ENCODE measurements at regions not wholly inside any gene's neighbourhood (a gene's known extent, or its start where the extent isn't known, plus 50 kb on each side); places are given as distances from the start of the nearest gene placed in this dataset.

DNA sequence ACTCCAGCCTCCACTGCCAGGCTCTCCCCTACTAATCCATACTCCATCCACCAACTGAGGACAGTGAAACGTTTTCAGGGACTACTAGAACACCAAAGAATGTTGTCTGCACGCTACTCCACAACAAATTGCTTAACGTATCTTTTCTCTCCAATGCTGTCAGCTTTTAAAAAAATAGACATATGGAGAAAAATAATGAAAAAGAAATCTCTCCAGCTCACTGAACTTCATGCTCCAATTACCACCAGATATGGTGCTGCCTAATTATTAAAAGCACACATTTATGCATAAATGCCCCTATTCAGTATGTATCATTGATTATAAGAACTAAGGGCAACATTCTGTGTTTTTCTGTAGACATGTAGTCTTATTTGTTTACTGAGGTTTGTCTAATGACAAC lies 672.2 kb upstream of the ANO3 start:
- TF ChIP-seq, protein P1, sequence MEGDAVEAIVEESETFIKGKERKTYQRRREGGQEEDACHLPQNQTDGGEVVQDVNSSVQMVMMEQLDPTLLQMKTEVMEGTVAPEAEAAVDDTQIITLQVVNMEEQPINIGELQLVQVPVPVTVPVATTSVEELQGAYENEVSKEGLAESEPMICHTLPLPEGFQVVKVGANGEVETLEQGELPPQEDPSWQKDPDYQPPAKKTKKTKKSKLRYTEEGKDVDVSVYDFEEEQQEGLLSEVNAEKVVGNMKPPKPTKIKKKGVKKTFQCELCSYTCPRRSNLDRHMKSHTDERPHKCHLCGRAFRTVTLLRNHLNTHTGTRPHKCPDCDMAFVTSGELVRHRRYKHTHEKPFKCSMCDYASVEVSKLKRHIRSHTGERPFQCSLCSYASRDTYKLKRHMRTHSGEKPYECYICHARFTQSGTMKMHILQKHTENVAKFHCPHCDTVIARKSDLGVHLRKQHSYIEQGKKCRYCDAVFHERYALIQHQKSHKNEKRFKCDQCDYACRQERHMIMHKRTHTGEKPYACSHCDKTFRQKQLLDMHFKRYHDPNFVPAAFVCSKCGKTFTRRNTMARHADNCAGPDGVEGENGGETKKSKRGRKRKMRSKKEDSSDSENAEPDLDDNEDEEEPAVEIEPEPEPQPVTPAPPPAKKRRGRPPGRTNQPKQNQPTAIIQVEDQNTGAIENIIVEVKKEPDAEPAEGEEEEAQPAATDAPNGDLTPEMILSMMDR (conservative IDR thresholded peaks at IDR 0.05; ENCODE audit: low read depth, low read length): no peak
- H3K4me3 ChIP-seq (ENCODE audit: low read depth, low read length): no peak overlapping the region
- DNase-seq (ENCODE audit: low read depth): no peak

DNA sequence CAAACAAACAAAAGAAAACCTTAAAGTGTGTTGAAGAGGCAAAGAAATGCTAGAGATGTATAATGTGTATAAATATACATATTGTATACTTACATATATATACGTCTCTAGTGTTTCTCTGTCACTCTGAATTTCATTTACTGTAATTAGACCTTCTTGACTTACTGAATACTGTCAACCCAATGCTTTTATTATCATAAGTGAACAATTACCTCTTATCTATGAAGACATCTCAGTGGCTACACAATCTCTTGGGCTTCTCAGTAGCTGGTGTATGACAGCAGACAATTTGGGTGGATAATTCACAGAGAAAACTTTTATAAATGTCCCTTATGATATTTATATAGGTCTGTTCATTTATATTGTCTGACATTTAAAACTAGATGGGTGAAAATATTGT lies 664.1 kb upstream of the ANO3 start:
- no peak overlapping the region for H3K4me3 ChIP-seq (ENCODE audit: low read depth, low read length)
- DNase-seq (ENCODE audit: low read depth): no peak
- TF ChIP-seq, protein P1 (conservative IDR thresholded peaks at IDR 0.05; ENCODE audit: low read depth, low read length): no peak

DNA sequence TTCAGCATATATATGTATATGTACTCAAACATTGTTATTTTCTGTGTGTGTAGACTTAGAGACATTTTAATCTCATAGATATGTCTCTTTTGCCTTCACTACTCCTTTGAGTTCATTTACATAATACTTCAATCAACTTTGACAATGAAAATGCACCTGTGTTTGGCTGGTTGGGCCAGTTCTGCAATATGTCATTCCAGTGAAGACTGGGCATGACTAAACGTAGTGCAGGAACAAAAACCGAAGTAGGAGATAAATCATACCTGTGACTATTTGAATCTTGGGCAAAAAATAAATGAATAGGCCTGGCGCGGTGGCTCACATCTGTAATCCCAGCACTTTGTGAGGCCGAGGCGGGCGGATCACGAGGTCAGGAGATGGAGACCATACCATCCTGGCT lies 640.0 kb upstream of the ANO3 start:
- no peak for DNase-seq (ENCODE audit: low read depth)
- TF ChIP-seq, protein P1 (conservative IDR thresholded peaks at IDR 0.05; ENCODE audit: low read depth, low read length): no peak
- no peak overlapping the region for H3K4me3 ChIP-seq (ENCODE audit: low read depth, low read length)

DNA sequence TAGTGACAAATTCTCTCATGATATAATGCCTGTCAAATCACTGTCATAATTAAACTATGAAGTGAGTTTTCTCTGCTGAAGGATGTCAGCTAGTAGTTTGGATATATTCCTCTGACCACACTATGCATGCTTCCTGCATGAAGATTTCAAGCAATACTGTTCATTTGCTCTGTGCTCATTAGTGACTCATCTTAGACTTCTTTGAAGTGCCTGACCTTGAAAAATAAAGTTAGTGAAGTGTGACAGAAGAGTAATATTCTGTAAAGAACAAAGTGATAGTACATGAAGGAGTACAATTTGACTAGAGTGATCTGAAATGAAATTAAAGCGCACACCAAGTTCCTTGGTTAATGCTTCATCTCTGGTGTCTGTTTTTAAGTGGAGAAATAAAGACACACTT lies 629.5 kb upstream of the ANO3 start:
- DNase-seq (ENCODE audit: low read depth): peak; percentile 15
- TF ChIP-seq, protein P1 (conservative IDR thresholded peaks at IDR 0.05; ENCODE audit: low read depth, low read length): no peak

DNA sequence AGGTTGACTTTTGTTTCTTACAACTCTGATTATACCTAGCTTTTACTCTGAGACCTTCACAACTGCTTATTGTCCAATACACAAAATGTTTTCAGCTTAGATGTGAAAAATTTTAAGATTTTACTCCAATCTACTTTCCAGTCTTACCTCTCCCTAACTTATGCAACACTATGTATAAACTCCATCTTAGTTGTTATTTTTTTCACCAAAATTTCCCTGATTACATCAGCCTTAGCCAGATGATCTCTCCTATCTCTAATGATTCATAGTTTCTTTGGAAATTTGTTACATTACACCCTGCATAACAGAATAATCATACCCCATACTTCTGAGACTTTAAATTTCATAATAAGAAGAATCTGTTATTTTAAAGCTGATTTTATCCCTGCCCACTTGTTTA lies 621.0 kb upstream of the ANO3 start:
- H3K4me3 ChIP-seq (ENCODE audit: low read depth, low read length): no peak overlapping the region
- TF ChIP-seq, protein P1 (conservative IDR thresholded peaks at IDR 0.05; ENCODE audit: low read depth, low read length): no peak
- no peak for DNase-seq (ENCODE audit: low read depth)

More for the DNA sequence above, 629.5 kb upstream of the ANO3 start:
- H3K4me3 ChIP-seq (ENCODE audit: low read depth, low read length): no peak overlapping the region

DNA sequence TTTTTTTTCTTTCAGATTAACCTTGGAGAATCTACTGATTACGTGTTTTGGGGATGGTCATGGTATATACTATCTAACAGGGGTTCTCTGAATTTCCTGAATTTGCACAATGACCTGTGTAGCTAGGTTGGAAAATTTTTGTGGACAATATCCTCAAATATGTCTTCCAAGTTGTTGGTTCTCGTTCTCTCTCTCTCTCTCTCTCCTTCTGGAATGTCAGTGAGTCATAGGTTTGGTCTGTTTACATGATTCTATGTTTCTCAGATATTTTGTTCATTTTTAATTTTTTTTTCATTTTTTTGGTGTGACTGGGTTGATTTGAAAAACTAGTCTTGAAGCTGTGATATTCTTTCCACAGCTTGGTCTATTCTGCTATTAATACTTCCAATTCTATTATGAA lies 604.0 kb upstream of the ANO3 start:
- TF ChIP-seq, protein P1 (conservative IDR thresholded peaks at IDR 0.05; ENCODE audit: low read depth, low read length): no peak
- H3K4me3 ChIP-seq (ENCODE audit: low read depth, low read length): no peak overlapping the region
- DNase-seq (ENCODE audit: low read depth): no peak

DNA sequence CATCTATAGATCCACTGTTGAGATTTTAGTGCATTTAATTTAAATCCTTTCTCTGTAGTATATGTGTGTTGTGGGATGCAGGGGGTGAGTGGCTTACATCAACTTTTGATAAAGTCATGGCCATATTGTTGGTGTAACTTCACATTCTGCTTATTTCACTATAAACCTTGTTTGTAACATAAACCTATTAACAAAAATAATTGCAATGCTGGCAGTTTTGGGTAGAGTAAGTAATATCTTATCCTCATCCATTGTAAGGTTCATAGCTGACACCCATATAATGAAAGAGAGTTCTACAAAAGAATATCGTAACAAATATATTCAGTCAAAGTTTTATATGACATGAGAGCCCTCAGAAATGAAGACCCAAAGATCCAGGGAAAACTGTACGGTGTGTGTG lies 601.7 kb upstream of the ANO3 start:
- TF ChIP-seq, protein P1 (conservative IDR thresholded peaks at IDR 0.05; ENCODE audit: low read depth, low read length): no peak
- no peak overlapping the region for H3K4me3 ChIP-seq (ENCODE audit: low read depth, low read length)
- DNase-seq (ENCODE audit: low read depth): no peak

Data from epithelial cell of proximal tubule (primary cell).